Lower leg skin (tissue), 3 donors: ENCODE measurements at regions not wholly inside any gene's neighbourhood (a gene's known extent, or its start where the extent isn't known, plus 50 kb on each side); places are given as distances from the start of the nearest gene placed in this dataset.

ENCODE experiments used
- CTCF ChIP-seq, 3 donors: fragments of 450-650 bp; IDR thresholded peaks; one replicate each; pipeline ENCODE4 v1.5.1; 2016; ENCODE audit warnings: antibody characterized with exemption in 3 of 3, mild to moderate bottlenecking in 3 of 3, moderate library complexity in 2 of 3
- POLR2A ChIP-seq, 2 donors: fragments of 450-650 bp; IDR thresholded peaks; one replicate each; pipeline ENCODE4 v1.6.1; 2016 to 2017; ENCODE audit warnings: antibody characterized with exemption in 2 of 2, mild to moderate bottlenecking in 1 of 2, moderate library complexity in 1 of 2

- TF ChIP-seq CTCF (IDR thresholded peaks at IDR 0.05) (no peak), POLR2A (IDR thresholded peaks at IDR 0.05) (no peak)
Measured at GRCh38 chr14:98949481-98950135, 322.4 kb downstream of the BCL11B start.
